Activated gamma-delta T cell (primary cell): ENCODE measurements at regions not wholly inside any gene's neighbourhood (a gene's known extent, or its start where the extent isn't known, plus 50 kb on each side); places are given as distances from the start of the nearest gene placed in this dataset.
"Not testable (repeated sequence)": the region's sequence is repeated elsewhere in the genome, so short reads cannot be mapped to it uniquely, and the experiment has no call there.

ENCODE experiments used
- DNase-seq: peaks from one replicate; lab custom pipeline; 2025; lab: John Stamatoyannopoulos, UW

DNA sequence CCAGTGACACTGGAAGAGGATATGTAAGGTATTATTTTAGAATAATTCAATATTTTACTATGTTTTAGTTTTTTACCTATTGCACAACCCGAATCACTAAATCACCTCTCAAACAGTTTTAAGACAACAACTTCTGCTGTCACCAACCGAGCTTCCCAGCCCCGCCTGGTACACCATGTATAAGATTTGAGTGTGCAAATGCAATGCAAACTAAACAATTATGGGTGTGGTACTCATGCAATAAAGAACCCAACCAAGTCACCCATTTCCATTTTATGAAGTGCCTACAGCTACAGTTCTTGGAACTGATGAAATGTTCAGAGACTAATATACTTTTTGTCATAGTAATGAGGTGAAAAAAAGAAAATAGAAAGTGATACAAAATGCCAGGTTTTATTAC is 256.2 kb downstream of the TAFA4 start:
- no peak for DNase-seq

DNA sequence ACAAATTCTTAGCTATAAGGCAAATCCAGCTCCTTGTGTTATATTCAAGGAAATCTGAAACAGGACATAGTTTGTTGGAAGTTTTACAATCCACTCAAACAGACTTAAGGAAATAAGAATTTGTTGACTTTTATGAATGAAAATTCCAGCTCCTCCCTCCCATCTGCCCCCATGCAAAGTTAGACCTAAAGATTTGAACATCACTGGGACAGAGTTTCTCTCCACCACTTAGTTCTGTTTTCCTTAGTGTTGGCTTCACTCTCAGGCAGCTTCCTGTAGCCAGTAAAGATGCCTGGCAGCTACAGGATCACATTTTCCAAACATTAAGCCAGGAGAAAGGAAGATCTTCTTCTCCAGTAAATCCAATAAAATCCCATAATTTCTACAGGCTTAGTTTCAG is 265.0 kb downstream of the TAFA4 start:
- DNase-seq, result no peak

DNA sequence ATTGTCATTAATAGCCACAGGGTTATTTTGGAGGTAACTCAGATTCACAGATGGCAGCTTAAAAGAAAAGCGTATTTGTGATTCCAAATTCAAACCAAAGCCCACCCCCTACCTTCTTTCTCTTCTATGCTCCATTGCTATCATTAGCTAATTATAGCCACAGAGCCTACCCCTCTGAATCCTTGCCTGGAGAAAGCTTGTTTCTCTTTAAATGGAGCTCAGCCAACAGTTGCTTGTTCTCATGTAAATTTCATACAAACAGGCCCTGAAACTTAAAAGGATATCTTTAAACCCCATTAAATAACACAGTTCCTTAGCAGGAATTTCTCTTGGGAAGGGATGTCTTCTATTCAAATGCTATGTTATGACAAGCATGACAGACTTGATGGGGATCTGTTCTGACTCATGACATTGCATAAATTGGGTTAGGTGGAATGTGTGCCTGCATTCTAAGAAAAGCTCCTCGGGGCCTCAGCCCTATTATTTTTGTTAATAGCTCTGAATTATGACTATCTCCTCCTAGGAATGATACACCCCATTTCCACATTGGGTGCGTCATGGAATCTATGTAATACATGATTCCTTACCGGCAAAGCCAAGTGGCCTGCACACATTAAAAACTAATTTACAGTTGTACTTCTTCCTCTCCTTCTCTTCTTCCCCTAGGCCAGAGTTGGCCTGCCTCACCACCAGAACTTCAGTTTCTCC is 265.8 kb downstream of the TAFA4 start:
- DNase-seq, result no peak

DNA sequence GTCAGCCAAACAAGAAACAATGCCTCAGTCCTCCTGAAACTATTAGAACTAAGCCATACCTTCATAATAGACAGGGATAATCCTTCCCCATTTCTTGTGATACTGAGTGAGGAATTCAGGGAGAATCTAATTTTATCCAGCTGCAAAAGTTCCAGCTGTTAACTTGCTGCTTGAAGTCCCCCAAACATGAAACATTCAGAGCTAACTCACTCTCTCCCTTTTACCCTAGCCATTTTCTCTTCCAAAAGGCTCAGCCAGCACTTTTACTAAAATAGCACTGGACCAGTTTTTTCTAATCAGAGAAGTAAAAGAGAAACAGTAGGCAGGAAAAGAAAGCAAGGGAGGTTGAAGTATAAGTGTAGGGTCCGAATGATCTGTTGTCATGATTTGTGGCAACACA is 268.1 kb downstream of the TAFA4 start:
- no peak for DNase-seq

DNA sequence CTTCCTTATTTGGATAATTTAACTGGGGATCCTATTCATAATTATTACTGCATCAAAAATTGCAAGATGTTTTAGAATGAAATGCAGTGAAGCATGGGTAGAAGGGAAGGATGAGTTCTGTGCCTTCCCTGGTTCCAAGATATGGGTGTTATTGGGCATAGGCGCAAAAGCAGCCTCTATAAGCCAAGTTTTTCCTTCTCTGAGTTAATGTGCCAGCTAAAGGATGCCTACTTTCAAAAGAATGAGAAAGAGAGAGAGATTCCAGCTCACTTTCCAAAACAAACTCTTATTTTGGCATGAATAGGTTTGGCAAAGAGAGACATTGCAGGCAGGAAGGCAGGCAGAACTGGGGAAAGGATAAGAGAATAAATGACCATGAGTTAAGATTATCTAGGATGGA is 270.2 kb downstream of the TAFA4 start:
- DNase-seq, result no peak

DNA sequence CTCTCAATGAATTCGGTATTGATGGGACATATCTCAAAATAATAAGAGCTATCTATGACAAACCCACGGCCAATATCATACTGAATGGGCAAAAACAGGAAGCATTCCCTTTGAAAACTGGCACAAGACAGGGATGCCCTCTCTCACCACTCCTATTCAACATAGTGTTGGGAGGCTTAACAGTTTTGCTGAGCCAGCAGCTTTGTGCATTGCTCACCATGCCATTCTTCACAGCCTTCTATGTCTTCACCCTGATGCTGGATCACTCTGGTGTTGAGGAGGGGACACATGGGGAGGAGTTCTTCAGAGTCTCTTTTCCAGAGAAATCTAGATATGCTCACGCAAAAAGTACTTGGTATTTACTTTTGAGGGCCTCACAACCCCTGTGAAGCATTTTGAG is 281.7 kb downstream of the TAFA4 start:
- not testable (repeated sequence) for DNase-seq

DNA sequence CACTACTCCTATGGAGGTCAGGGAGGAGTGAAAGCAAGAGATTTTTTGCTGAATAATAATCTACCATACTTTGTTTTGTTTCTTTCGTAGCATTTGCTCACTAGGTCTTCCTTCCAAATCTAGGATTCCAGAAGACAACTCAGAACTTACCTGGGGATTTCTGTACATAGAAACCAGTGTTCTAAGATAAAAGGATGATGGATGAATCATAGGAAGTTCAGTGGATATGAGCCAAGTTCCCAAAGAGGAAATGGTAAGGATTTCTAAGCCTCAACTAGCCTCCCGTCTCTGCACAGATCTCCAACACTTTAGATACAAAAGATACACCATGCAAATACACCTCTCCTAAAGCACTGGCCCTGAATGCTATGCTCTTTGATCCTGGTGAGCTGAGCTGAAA is 283.9 kb downstream of the TAFA4 start:
- DNase-seq, result no peak

DNA sequence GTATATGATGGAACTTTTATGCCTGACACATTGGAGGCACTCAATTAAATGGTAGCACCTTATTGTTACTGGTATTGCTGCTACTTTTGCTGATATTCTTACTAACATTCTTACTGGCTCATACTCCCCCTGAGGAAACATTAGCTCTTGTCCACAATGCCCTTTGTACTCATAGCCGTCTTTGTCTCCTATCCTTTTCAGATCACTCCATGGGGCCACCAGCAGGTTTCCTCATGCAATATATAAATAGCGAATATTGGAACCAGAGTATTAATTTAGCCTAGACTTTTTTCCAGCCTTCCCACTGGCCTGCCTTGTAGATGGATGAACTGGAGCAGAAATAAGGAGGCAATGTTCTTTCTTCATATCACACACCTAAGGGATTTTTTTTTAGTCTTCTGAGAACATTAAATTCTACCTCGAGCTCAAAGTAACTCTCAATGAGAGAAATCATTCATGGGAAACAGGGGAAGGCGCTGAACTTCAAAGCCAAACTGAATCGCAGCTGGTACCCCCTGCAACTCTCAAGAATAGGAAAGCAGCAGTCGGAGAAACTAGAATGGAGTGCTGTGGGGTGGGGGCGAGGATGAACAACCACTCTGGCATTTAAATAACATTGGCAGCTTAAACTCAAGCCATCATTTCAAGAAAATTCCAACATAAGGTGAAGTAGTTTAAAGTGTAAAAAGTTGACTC is 300.3 kb downstream of the TAFA4 start:
- no peak for DNase-seq

DNA sequence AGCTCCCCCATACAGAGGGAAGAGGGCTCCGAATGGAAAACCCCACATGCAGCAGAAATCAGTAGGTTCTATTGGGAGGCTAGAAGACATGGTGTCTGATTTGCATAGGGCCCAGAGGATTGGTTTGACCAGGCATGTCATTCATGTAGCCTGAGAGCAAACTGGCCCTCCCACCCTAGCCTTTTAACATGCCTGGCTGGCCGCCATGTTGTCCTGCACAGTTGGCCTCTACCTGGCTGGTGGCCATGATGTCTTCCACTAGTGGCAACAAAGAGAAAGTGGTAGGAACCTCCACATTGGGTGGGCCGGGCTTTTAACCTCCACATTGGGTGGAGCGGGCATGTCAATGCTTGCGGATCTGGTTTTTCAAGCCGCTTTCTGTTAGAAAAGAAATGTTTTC is 312.1 kb downstream of the TAFA4 start:
- no peak for DNase-seq

DNA sequence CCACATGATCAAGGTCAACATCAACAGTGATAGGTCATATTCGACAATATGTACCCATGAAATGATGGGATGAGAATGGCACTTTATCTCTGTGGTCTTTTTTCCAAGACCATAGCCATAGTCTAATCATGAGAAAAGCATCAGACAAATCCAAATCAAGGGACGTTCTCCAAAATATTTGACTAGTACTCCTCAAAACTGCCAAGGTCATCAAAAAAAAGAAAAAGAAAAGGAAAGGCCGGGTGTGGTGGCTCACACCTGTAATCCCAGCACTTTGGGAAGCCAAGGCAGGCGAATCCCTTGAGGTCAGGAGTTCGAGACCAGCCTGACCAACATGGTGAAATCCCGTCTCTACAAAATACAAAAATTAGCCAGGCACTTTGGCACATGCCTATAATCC is 318.3 kb downstream of the TAFA4 start:
- no peak for DNase-seq

DNA sequence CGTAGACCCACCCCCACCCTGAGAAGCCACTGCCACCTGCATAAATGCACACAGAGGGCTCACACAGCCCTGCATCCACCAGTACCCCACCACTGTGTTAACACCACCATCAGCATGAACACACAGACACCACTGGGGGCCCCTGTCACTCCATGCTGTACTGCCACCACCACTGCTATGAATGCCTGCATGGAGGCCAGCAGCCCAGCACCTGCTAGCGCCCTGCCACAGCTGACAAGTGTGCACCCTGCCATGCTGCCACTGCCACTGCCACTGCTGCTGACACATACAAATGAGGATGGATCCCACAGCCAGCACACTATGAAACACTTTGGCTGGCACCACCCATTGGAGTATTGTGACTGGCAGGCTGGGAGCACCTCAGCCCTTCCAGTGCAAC is 361.0 kb downstream of the TAFA4 start:
- no peak for DNase-seq

DNA sequence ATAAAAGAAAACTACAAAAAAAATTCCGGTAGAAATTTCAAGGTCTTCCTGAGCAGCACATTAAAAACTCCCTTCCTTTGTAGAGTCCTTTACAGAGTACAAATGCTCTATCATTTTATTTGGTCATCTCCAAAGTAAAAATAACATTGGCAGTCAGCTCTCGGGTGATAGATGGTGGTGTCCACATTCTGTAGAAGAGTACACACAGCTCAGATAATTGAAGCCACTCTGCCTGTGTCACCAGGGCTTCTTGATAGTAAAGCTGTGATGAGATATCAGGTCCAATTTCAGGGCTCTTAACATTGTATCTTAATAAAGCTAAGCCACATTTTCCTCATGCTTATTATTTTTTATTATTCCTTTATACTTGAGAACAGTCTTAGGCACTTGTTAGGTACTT is 371.6 kb downstream of the TAFA4 start:
- DNase-seq, result no peak

DNA sequence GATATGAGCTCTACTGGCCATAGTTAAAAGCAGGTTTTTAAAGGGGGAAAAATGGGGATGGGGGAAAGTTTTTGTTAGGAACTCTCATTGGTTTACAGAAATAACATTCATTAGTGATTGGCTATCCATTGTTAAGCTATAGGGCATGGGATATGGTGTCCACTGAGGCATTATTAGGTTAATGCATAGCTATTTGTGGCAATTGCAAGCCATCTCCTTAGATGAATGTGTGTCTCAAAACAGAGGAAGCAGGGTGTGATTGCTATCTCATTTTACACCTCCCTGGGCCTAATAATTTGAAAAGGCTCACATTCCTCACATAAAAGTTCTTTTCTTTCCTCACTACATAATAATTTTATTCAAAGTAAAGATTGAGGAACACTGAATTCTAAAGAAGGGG is 396.6 kb downstream of the TAFA4 start:
- no peak for DNase-seq

DNA sequence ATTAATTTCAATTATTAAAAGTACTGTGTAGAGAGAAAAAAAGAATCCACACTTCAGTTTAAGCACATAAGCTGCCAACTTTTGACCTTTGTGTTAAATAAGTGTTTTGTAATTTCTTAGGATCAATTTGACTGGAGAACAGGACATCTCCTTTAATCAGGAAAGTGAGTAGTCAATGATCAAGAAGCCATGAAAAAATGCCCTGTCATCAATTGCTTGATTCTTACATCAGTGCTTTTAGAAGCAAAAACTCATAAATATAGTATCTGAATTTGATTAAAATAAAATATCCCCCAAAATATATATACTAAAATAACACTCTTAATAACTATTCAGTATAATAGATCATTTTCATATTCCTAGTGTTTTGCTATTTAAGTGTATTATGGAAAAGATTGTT is 409.0 kb downstream of the TAFA4 start:
- DNase-seq, result no peak

DNA sequence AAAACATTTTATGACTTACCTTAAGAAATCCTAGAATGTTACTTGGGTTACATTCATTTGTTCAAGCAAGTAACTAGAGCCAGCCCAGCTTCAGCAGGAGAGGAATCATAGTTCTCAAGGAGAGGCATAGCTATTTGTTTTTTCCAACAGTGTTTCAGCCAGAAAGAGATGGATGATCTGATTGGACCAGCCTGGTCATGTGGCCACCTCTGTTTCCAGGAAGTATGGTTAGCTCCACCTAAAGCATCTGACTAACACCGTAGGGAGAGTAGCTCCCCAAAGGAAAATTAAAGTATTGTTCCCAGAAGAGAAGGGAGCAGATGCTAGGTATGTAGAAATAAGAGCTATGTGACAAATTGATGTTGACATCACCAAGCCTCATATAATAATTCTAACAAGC is 417.1 kb downstream of the TAFA4 start:
- DNase-seq, result no peak

DNA sequence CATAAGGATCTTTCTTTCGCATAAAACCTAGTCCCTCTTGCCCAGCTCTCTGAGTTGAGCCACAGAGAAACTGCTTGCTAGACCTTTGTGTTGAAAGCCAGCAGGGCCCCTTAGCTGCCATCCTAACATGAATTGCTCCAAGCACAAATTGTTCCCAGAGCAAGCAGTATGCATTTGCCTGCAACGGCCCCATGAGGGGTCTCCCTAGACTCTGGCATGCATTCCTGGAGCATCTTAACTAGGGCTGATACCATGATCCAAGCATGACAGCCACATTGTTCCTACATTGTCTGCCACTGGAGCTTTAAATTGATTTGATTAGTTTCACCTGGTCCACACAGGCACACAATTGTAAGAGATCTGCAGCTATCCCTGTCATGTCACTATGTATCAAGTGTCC is 428.1 kb downstream of the TAFA4 start:
- DNase-seq, result no peak

DNA sequence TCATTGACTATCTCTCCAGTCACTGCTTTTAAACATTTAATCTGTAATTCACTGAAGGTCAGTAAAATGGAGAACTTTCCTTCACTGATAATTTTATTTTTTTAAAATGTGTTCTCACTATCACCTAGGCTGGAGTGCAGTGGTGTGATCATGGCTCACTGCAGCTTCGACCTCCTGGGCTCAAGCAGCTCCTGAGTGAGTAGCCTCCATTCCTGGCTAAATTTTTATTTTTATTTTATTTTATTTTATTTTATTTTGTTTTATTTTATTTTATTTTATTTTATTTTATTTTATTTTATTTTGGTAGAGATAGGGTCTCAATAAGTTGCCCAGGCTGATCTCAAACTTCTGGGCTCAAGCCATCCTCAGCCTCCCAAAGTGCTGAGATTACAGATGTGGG is 446.5 kb downstream of the TAFA4 start:
- DNase-seq, result not testable (repeated sequence)

DNA sequence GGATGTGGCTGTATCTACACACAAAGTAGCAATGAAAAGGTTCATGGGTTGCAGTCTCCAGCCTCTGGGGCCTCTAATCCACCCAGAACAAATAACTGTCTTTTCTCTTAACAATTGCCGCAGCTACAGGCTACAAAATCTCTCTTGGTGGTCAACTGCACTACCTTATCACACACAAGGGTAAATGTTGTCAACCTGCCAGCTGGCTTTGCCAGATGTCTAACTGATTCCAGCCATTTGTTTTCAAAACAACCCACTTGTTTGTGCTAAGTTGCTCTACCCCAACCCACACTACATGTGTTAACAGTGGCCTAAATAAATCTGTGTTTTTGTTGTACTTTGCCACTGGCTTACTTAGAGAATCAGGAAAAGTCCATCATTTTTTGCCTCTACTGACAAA is 447.3 kb downstream of the TAFA4 start:
- no peak for DNase-seq

DNA sequence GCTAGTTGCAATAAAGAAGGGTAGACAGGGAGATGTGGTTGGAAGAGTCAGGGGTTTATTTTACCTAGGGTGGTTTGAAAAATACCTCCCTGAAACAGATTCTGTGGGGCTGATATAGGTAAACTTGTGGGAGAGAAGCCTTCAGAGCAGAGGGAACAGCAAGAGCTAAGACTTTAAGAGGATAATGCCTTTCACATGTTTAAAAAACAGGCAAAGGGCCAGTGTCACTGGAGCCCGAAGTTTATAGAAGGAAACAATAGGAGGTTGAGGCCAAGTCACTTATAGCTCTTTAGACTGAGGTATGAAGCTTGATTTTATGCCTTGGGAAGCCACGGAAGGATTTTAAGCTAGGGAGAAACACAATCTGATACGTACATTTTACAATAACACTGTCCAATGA is 448.7 kb downstream of the TAFA4 start:
- no peak for DNase-seq

DNA sequence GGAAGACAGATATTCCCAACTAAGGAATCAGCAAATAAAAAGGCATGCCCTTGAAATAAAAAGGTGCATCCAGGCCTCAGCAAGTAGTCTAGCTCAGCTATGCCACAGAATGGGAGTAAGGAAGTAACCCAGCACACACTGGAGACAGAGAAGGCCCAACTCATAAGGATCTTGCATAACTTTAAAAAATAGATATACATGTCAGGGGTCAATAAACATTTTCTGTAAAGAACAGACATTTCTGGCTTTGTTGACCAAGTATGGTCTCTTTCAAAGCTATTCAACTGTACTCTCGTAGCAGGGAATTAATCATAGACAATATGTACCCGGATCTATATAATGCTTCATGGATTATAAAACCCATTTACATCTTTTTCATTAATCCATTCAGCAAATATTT is 449.3 kb downstream of the TAFA4 start:
- DNase-seq, result no peak

DNA sequence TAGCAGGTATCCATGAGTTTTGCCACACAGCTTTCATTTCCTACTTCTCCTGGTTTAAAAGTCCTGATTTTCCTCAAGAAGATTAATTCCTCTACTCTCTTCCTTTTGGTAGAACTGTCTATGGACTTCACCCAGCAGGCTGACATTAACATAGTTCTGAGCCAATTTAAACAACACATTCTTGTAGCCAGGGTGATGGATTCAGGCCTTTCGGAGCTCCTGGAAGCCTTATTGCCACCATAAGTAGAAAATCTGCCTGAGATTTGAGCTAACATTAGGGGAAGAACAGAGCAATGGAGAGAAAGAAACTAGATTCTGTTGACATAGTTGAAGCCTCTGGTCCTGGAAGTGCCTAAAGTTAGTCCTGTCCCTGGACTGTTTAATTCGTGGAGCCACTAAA is 449.8 kb downstream of the TAFA4 start:
- no peak for DNase-seq

DNA sequence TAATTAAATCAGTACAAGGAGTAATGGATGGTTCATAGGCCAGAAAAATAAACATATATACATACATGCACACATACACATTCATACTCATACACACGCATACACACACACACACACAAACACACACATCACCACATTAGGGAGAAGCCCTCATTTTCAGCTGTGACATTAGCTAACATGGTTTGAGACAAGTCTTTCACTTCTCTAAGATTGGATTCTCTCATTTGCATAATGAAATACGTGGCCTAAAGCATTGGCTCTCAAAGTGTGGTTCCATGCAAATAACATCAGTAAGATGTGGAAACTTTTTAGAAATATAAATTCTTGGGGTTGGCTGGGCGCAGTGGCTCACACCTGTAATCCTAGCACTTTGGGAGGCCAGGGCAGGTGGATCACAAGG is 452.6 kb downstream of the TAFA4 start:
- DNase-seq, result no peak

DNA sequence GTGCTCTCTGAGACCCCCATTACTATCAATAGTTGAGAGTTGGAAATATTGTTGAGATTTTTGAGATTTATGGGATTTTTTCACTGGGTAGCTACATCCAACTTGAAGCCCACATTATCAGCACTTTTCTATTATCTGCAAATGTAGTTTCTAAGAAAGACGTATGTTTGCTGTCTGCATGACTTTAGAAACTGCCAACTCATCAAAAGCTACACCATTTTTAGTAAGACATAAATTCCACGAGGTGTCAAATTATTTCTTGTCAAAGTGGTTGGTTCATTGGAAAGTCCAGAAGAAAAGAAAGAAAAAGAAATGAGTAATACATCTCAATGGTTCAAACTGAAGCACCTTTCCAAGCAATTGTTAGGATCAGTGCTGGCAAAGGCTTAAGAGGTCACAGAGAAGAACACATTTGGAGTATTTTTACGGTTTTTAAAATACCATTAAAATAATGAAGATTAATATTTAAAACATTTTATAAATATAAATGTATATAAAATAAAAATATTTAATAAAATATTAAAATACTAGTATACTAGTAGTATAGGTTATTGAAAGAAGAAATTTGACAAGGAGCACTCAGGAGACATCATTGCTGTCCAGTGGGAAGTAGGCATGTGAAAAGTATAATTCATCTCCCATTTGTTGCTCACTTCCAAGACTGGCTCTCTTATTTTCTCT is 463.5 kb downstream of the TAFA4 start:
- DNase-seq, result no peak
